ENCODE measurements at regions not wholly inside any gene's neighbourhood (a gene's known extent, or its start where the extent isn't known, plus 50 kb on each side); places are given as distances from the start of the nearest gene placed in this dataset.

- Histone ChIP-seq H3K9me3 (ENCODE audit: control insufficient read depth, insufficient read depth, low read depth, low read length) (peaks cover 11% of the 10 kb centered on the region), H3K9ac (ENCODE audit: low read length) (no peak overlapping the region), H3K4me3 (ENCODE audit: low read depth, low read length) (no peak overlapping the region), H3K27me3 (ENCODE audit: control insufficient read depth, insufficient read depth, low read length) (no peaks in the 10 kb centered on the region), H3K27ac (ENCODE audit: low read depth, low read length) (no peak overlapping the region), H3K4me1 (ENCODE audit: control insufficient read depth, insufficient read depth, low read length) (no peaks in the 10 kb centered on the region), H3K36me3 (ENCODE audit: control insufficient read depth, insufficient read depth, low read length) (no peaks in the 10 kb centered on the region)
These were observed 50.4 kb upstream of the SOD1 start for GRCh38 chr21:31609081-31609480.

- H3K4me3 ChIP-seq (ENCODE audit: low read depth, low read length) = no peak overlapping the region
- H3K4me1 ChIP-seq (ENCODE audit: control insufficient read depth, insufficient read depth, low read length) = no peaks in the 10 kb centered on the region
- no peaks in the 10 kb centered on the region for H3K27me3 ChIP-seq (ENCODE audit: control insufficient read depth, insufficient read depth, low read length)
- no peak overlapping the region for H3K27ac ChIP-seq (ENCODE audit: low read depth, low read length)
- no peaks in the 10 kb centered on the region for H3K36me3 ChIP-seq (ENCODE audit: control insufficient read depth, insufficient read depth, low read length)
- peaks cover 11% of the 10 kb centered on the region for H3K9me3 ChIP-seq (ENCODE audit: control insufficient read depth, insufficient read depth, low read depth, low read length)
- H3K9ac ChIP-seq (ENCODE audit: low read length) = no peak overlapping the region
These were observed 51.7 kb upstream of the SOD1 start for GRCh38 chr21:31607791-31608190.

- Histone ChIP-seq H3K4me1 (ENCODE audit: control insufficient read depth, insufficient read depth, low read length) (no peaks in the 10 kb centered on the region), H3K36me3 (ENCODE audit: control insufficient read depth, insufficient read depth, low read length) (no peaks in the 10 kb centered on the region), H3K4me3 (ENCODE audit: low read depth, low read length) (no peak overlapping the region), H3K27me3 (ENCODE audit: control insufficient read depth, insufficient read depth, low read length) (no peaks in the 10 kb centered on the region), H3K9me3 (ENCODE audit: control insufficient read depth, insufficient read depth, low read depth, low read length) (peaks cover 11% of the 10 kb centered on the region), H3K27ac (ENCODE audit: low read depth, low read length) (no peak overlapping the region), H3K9ac (ENCODE audit: low read length) (no peak overlapping the region)
These were observed 53.2 kb upstream of the SOD1 start for GRCh38 chr21:31606081-31606874.

- peaks cover 7% of the 10 kb centered on the region for H3K9me3 ChIP-seq (ENCODE audit: control insufficient read depth, insufficient read depth, low read depth, low read length)
- no peaks in the 10 kb centered on the region for H3K36me3 ChIP-seq (ENCODE audit: control insufficient read depth, insufficient read depth, low read length)
- no peak overlapping the region for H3K27ac ChIP-seq (ENCODE audit: low read depth, low read length)
- H3K9ac ChIP-seq (ENCODE audit: low read length) = no peak overlapping the region
- no peaks in the 10 kb centered on the region for H3K27me3 ChIP-seq (ENCODE audit: control insufficient read depth, insufficient read depth, low read length)
- H3K4me3 ChIP-seq (ENCODE audit: low read depth, low read length) = no peak overlapping the region
- H3K4me1 ChIP-seq (ENCODE audit: control insufficient read depth, insufficient read depth, low read length) = no peaks in the 10 kb centered on the region
These were observed 54.8 kb upstream of the SOD1 start for GRCh38 chr21:31604591-31605190.

GRCh38 chr21:31599563-31599962 is 59.9 kb upstream of the SOD1 start:
- Histone ChIP-seq H3K9me3 (ENCODE audit: control insufficient read depth, insufficient read depth, low read depth, low read length) (no peaks in the 10 kb centered on the region), H3K9ac (ENCODE audit: low read length) (no peak overlapping the region), H3K4me1 (ENCODE audit: control insufficient read depth, insufficient read depth, low read length) (no peaks in the 10 kb centered on the region), H3K27ac (ENCODE audit: low read depth, low read length) (no peak overlapping the region), H3K36me3 (ENCODE audit: control insufficient read depth, insufficient read depth, low read length) (no peaks in the 10 kb centered on the region), H3K4me3 (ENCODE audit: low read depth, low read length) (no peak overlapping the region), H3K27me3 (ENCODE audit: control insufficient read depth, insufficient read depth, low read length) (no peaks in the 10 kb centered on the region)

- no peaks in the 10 kb centered on the region for H3K27me3 ChIP-seq (ENCODE audit: control insufficient read depth, insufficient read depth, low read length)
- H3K36me3 ChIP-seq (ENCODE audit: control insufficient read depth, insufficient read depth, low read length) = no peaks in the 10 kb centered on the region
- no peaks in the 10 kb centered on the region for H3K9me3 ChIP-seq (ENCODE audit: control insufficient read depth, insufficient read depth, low read depth, low read length)
- H3K9ac ChIP-seq (ENCODE audit: low read length) = no peak overlapping the region
- no peak overlapping the region for H3K27ac ChIP-seq (ENCODE audit: low read depth, low read length)
- no peaks in the 10 kb centered on the region for H3K4me1 ChIP-seq (ENCODE audit: control insufficient read depth, insufficient read depth, low read length)
- H3K4me3 ChIP-seq (ENCODE audit: low read depth, low read length) = no peak overlapping the region
These were observed 60.5 kb upstream of the SOD1 start for GRCh38 chr21:31599013-31599412.

GRCh38 chr21:31597683-31598082 is 61.8 kb upstream of the SOD1 start:
- Histone ChIP-seq H3K4me3 (ENCODE audit: low read depth, low read length) (no peak overlapping the region), H3K27ac (ENCODE audit: low read depth, low read length) (no peak overlapping the region), H3K36me3 (ENCODE audit: control insufficient read depth, insufficient read depth, low read length) (no peaks in the 10 kb centered on the region), H3K9me3 (ENCODE audit: control insufficient read depth, insufficient read depth, low read depth, low read length) (no peaks in the 10 kb centered on the region), H3K27me3 (ENCODE audit: control insufficient read depth, insufficient read depth, low read length) (no peaks in the 10 kb centered on the region), H3K9ac (ENCODE audit: low read length) (no peak overlapping the region), H3K4me1 (ENCODE audit: control insufficient read depth, insufficient read depth, low read length) (peaks cover 3% of the 10 kb centered on the region; the same call in 1 of the 2 replicates)

- Histone ChIP-seq H3K27me3 (ENCODE audit: control insufficient read depth, insufficient read depth, low read length) (no peaks in the 10 kb centered on the region), H3K27ac (ENCODE audit: low read depth, low read length) (no peak overlapping the region), H3K4me1 (ENCODE audit: control insufficient read depth, insufficient read depth, low read length) (peaks cover 3% of the 10 kb centered on the region; the same call in 1 of the 2 replicates), H3K9me3 (ENCODE audit: control insufficient read depth, insufficient read depth, low read depth, low read length) (no peaks in the 10 kb centered on the region), H3K9ac (ENCODE audit: low read length) (no peak overlapping the region), H3K36me3 (ENCODE audit: control insufficient read depth, insufficient read depth, low read length) (no peaks in the 10 kb centered on the region), H3K4me3 (ENCODE audit: low read depth, low read length) (no peak overlapping the region)
These were observed 63.4 kb upstream of the SOD1 start for GRCh38 chr21:31596055-31596454.

- no peak overlapping the region for H3K9ac ChIP-seq (ENCODE audit: low read length)
- H3K4me3 ChIP-seq (ENCODE audit: low read depth, low read length) = no peak overlapping the region
- H3K36me3 ChIP-seq (ENCODE audit: control insufficient read depth, insufficient read depth, low read length) = no peaks in the 10 kb centered on the region
- no peak overlapping the region for H3K27ac ChIP-seq (ENCODE audit: low read depth, low read length)
- H3K9me3 ChIP-seq (ENCODE audit: control insufficient read depth, insufficient read depth, low read depth, low read length) = no peaks in the 10 kb centered on the region
- no peaks in the 10 kb centered on the region for H3K27me3 ChIP-seq (ENCODE audit: control insufficient read depth, insufficient read depth, low read length)
- H3K4me1 ChIP-seq (ENCODE audit: control insufficient read depth, insufficient read depth, low read length) = peaks cover 3% of the 10 kb centered on the region; the same call in 1 of the 2 replicates
These were observed 64.8 kb upstream of the SOD1 start for GRCh38 chr21:31594726-31595125.

GRCh38 chr21:31594279-31594678 is 65.2 kb upstream of the SOD1 start:
- Histone ChIP-seq H3K27ac (ENCODE audit: low read depth, low read length) (no peak overlapping the region), H3K9me3 (ENCODE audit: control insufficient read depth, insufficient read depth, low read depth, low read length) (no peaks in the 10 kb centered on the region)

GRCh38 chr21:31592963-31593560 is 66.4 kb upstream of the SOD1 start:
- Histone ChIP-seq H3K4me1 (ENCODE audit: control insufficient read depth, insufficient read depth, low read length) (peaks cover 3% of the 10 kb centered on the region; the same call in 1 of the 2 replicates), H3K27ac (ENCODE audit: low read depth, low read length) (no peak overlapping the region), H3K9ac (ENCODE audit: low read length) (no peak overlapping the region), H3K4me3 (ENCODE audit: low read depth, low read length) (no peak overlapping the region), H3K36me3 (ENCODE audit: control insufficient read depth, insufficient read depth, low read length) (no peaks in the 10 kb centered on the region), H3K9me3 (ENCODE audit: control insufficient read depth, insufficient read depth, low read depth, low read length) (no peaks in the 10 kb centered on the region), H3K27me3 (ENCODE audit: control insufficient read depth, insufficient read depth, low read length) (no peaks in the 10 kb centered on the region)

More at GRCh38 chr21:31594279-31594678, 65.2 kb upstream of the SOD1 start:
- Histone ChIP-seq H3K27me3 (ENCODE audit: control insufficient read depth, insufficient read depth, low read length) (no peaks in the 10 kb centered on the region), H3K4me3 (ENCODE audit: low read depth, low read length) (no peak overlapping the region), H3K9ac (ENCODE audit: low read length) (no peak overlapping the region), H3K36me3 (ENCODE audit: control insufficient read depth, insufficient read depth, low read length) (no peaks in the 10 kb centered on the region), H3K4me1 (ENCODE audit: control insufficient read depth, insufficient read depth, low read length) (peaks cover 3% of the 10 kb centered on the region; the same call in 1 of the 2 replicates)
